ENCODE measurements at regions not wholly inside any gene's neighbourhood (a gene's known extent, or its start where the extent isn't known, plus 50 kb on each side); places are given as distances from the start of the nearest gene placed in this dataset.

GRCh38 chr14:85912141-85912540 lies 382.2 kb downstream of the FLRT2 start:
- no peaks in the 10 kb centered on the region for H3K36me3 Mint-ChIP-seq
- H3K4me1 Mint-ChIP-seq = no peaks in the 10 kb centered on the region
- no peak overlapping the region for H3K4me3 Mint-ChIP-seq
- ATAC-seq = no peak
- H3K27me3 Mint-ChIP-seq = peaks cover 12% of the 10 kb centered on the region
- no peaks in the 10 kb centered on the region for H3K9me3 Mint-ChIP-seq
- H3K27ac Mint-ChIP-seq = no peak overlapping the region

GRCh38 chr14:85911044-85911443 lies 381.1 kb downstream of the FLRT2 start:
- ATAC-seq = no peak
- no peaks in the 10 kb centered on the region for H3K36me3 Mint-ChIP-seq
- H3K4me1 Mint-ChIP-seq = no peaks in the 10 kb centered on the region
- peaks cover 18% of the 10 kb centered on the region for H3K27me3 Mint-ChIP-seq
- H3K27ac Mint-ChIP-seq = no peak overlapping the region
- H3K9me3 Mint-ChIP-seq = no peaks in the 10 kb centered on the region
- H3K4me3 Mint-ChIP-seq = no peak overlapping the region

- Mint-ChIP-seq H3K27me3 (peaks cover 11% of the 10 kb centered on the region), H3K4me3 (no peak overlapping the region), H3K36me3 (no peaks in the 10 kb centered on the region), H3K4me1 (no peaks in the 10 kb centered on the region), H3K27ac (no peak overlapping the region), H3K9me3 (no peaks in the 10 kb centered on the region)
- ATAC-seq = no peak
Observed at GRCh38 chr14:85909581-85909980, 379.6 kb downstream of the FLRT2 start.

GRCh38 chr14:85907536-85907935 lies 377.6 kb downstream of the FLRT2 start:
- Mint-ChIP-seq H3K27ac (no peak overlapping the region), H3K27me3 (peaks cover 11% of the 10 kb centered on the region), H3K9me3 (no peaks in the 10 kb centered on the region), H3K4me1 (no peaks in the 10 kb centered on the region), H3K36me3 (no peaks in the 10 kb centered on the region), H3K4me3 (no peak overlapping the region)
- no peak for ATAC-seq

GRCh38 chr14:85897808-85898207 lies 367.9 kb downstream of the FLRT2 start:
- H3K27me3 Mint-ChIP-seq = no peaks in the 10 kb centered on the region
- no peaks in the 10 kb centered on the region for H3K4me1 Mint-ChIP-seq
- ATAC-seq = no peak
- no peaks in the 10 kb centered on the region for H3K36me3 Mint-ChIP-seq
- H3K27ac Mint-ChIP-seq = no peak overlapping the region
- H3K9me3 Mint-ChIP-seq = no peaks in the 10 kb centered on the region
- H3K4me3 Mint-ChIP-seq = no peak overlapping the region

GRCh38 chr14:85895603-85896002 lies 365.7 kb downstream of the FLRT2 start:
- Mint-ChIP-seq H3K4me1 (no peaks in the 10 kb centered on the region), H3K27me3 (no peaks in the 10 kb centered on the region), H3K9me3 (no peaks in the 10 kb centered on the region), H3K36me3 (no peaks in the 10 kb centered on the region), H3K4me3 (no peak overlapping the region), H3K27ac (no peak overlapping the region)
- ATAC-seq = no peak

GRCh38 chr14:85892251-85892650 lies 362.3 kb downstream of the FLRT2 start:
- no peak overlapping the region for H3K4me3 Mint-ChIP-seq
- H3K27ac Mint-ChIP-seq = no peak overlapping the region
- no peaks in the 10 kb centered on the region for H3K4me1 Mint-ChIP-seq
- no peak for ATAC-seq
- no peaks in the 10 kb centered on the region for H3K27me3 Mint-ChIP-seq
- H3K9me3 Mint-ChIP-seq = no peaks in the 10 kb centered on the region
- H3K36me3 Mint-ChIP-seq = no peaks in the 10 kb centered on the region

GRCh38 chr14:85883966-85884365 lies 354.0 kb downstream of the FLRT2 start:
- no peak for ATAC-seq
- Mint-ChIP-seq H3K27me3 (no peaks in the 10 kb centered on the region), H3K9me3 (no peaks in the 10 kb centered on the region)

GRCh38 chr14:85883101-85883500 lies 353.2 kb downstream of the FLRT2 start:
- no peaks in the 10 kb centered on the region for H3K9me3 Mint-ChIP-seq
- no peaks in the 10 kb centered on the region for H3K4me1 Mint-ChIP-seq
- no peak for ATAC-seq
- no peaks in the 10 kb centered on the region for H3K27me3 Mint-ChIP-seq
- no peaks in the 10 kb centered on the region for H3K36me3 Mint-ChIP-seq
- H3K27ac Mint-ChIP-seq = no peak overlapping the region
- H3K4me3 Mint-ChIP-seq = no peak overlapping the region

More at GRCh38 chr14:85883966-85884365, 354.0 kb downstream of the FLRT2 start:
- no peak overlapping the region for H3K4me3 Mint-ChIP-seq
- H3K4me1 Mint-ChIP-seq = no peaks in the 10 kb centered on the region
- no peak overlapping the region for H3K27ac Mint-ChIP-seq
- no peaks in the 10 kb centered on the region for H3K36me3 Mint-ChIP-seq

- no peaks in the 10 kb centered on the region for H3K27me3 Mint-ChIP-seq
- no peaks in the 10 kb centered on the region for H3K36me3 Mint-ChIP-seq
- no peaks in the 10 kb centered on the region for H3K4me1 Mint-ChIP-seq
- no peaks in the 10 kb centered on the region for H3K9me3 Mint-ChIP-seq
- H3K4me3 Mint-ChIP-seq = no peak overlapping the region
- ATAC-seq = no peak
- H3K27ac Mint-ChIP-seq = no peak overlapping the region
Observed at GRCh38 chr14:85881935-85882334, 352.0 kb downstream of the FLRT2 start.

- no peaks in the 10 kb centered on the region for H3K36me3 Mint-ChIP-seq
- H3K4me1 Mint-ChIP-seq = no peaks in the 10 kb centered on the region
- H3K9me3 Mint-ChIP-seq = no peaks in the 10 kb centered on the region
- no peaks in the 10 kb centered on the region for H3K27me3 Mint-ChIP-seq
- H3K27ac Mint-ChIP-seq = no peak overlapping the region
- no peak overlapping the region for H3K4me3 Mint-ChIP-seq
- ATAC-seq = no peak
Observed at GRCh38 chr14:85878874-85879273, 348.9 kb downstream of the FLRT2 start.

- Mint-ChIP-seq H3K36me3 (no peaks in the 10 kb centered on the region), H3K27ac (no peak overlapping the region), H3K4me3 (no peak overlapping the region), H3K4me1 (no peaks in the 10 kb centered on the region), H3K9me3 (no peaks in the 10 kb centered on the region), H3K27me3 (no peaks in the 10 kb centered on the region)
- no peak for ATAC-seq
Observed at GRCh38 chr14:85873006-85873405, 343.1 kb downstream of the FLRT2 start.

- Mint-ChIP-seq H3K9me3 (no peaks in the 10 kb centered on the region), H3K4me1 (no peaks in the 10 kb centered on the region), H3K27ac (no peak overlapping the region), H3K27me3 (no peaks in the 10 kb centered on the region), H3K36me3 (no peaks in the 10 kb centered on the region), H3K4me3 (no peak overlapping the region)
- ATAC-seq = no peak
Observed at GRCh38 chr14:85867450-85867849, 337.5 kb downstream of the FLRT2 start.

- no peaks in the 10 kb centered on the region for H3K36me3 Mint-ChIP-seq
- H3K4me1 Mint-ChIP-seq = no peaks in the 10 kb centered on the region
- no peaks in the 10 kb centered on the region for H3K27me3 Mint-ChIP-seq
- no peaks in the 10 kb centered on the region for H3K9me3 Mint-ChIP-seq
- H3K4me3 Mint-ChIP-seq = no peak overlapping the region
- no peak overlapping the region for H3K27ac Mint-ChIP-seq
- no peak for ATAC-seq
Observed at GRCh38 chr14:85865701-85866100, 335.8 kb downstream of the FLRT2 start.

GRCh38 chr14:85858634-85859033 lies 328.7 kb downstream of the FLRT2 start:
- no peaks in the 10 kb centered on the region for H3K4me1 Mint-ChIP-seq
- no peak overlapping the region for H3K27ac Mint-ChIP-seq
- no peaks in the 10 kb centered on the region for H3K27me3 Mint-ChIP-seq
- ATAC-seq = no peak
- no peak overlapping the region for H3K4me3 Mint-ChIP-seq
- H3K36me3 Mint-ChIP-seq = no peaks in the 10 kb centered on the region
- peaks cover 3% of the 10 kb centered on the region for H3K9me3 Mint-ChIP-seq

GRCh38 chr14:85856430-85856829 lies 326.5 kb downstream of the FLRT2 start:
- Mint-ChIP-seq H3K27ac (no peak overlapping the region), H3K4me3 (no peak overlapping the region), H3K36me3 (no peaks in the 10 kb centered on the region), H3K27me3 (no peaks in the 10 kb centered on the region), H3K9me3 (peaks cover 3% of the 10 kb centered on the region), H3K4me1 (no peaks in the 10 kb centered on the region)
- no peak for ATAC-seq

GRCh38 chr14:85853996-85854526 lies 324.1 kb downstream of the FLRT2 start:
- Mint-ChIP-seq H3K4me3 (no peak overlapping the region), H3K9me3 (peaks cover 3% of the 10 kb centered on the region), H3K27me3 (no peaks in the 10 kb centered on the region), H3K4me1 (no peaks in the 10 kb centered on the region), H3K27ac (no peak overlapping the region), H3K36me3 (no peaks in the 10 kb centered on the region)
- ATAC-seq = no peak

Measured in stimulated activated memory B cell treated with anti-CD40 and anti-IgM and Interleukin-4, amounts not matched to agents 10 μg/mL and 1 μg/mL and 100 μg/mL, for 72 hours (primary cell).